DND-41 (cell line): ENCODE measurements at regions not wholly inside any gene's neighbourhood (a gene's known extent, or its start where the extent isn't known, plus 50 kb on each side); places are given as distances from the start of the nearest gene placed in this dataset.

Experiments used
- ATAC-seq: fragments of 200-7000 bp; cut with Tn5 transposase; 3 replicates; pipeline ENCODE4 v1.9.1; 2021; ENCODE audit warnings: low read depth; ENCODE audit not compliant: insufficient read depth
- DNase-seq: peaks from one replicate; pipeline ENCODE4 v3.0.0-alpha.2; 2020
- H2AFZ ChIP-seq: 2 replicates; pipeline ENCODE4 v1.6.0; 2012; ENCODE audit warnings: low read depth, low read length
- H3K27ac ChIP-seq: 2 replicates; pipeline ENCODE4 v1.5.1; 2012; ENCODE audit warnings: low read length, inconsistent platforms
- H3K27me3 ChIP-seq: fragments of 200-600 bp; sonication (generic); 2 replicates; pipeline ENCODE4 v1.6.0; 2012; ENCODE audit warnings: low read length, mild to moderate bottlenecking, inconsistent platforms; ENCODE audit not compliant: insufficient read depth, poor library complexity
- H3K36me3 ChIP-seq: 2 replicates; pipeline ENCODE4 v1.5.1; 2012; ENCODE audit warnings: low read length, inconsistent platforms; ENCODE audit not compliant: insufficient read depth
- H3K4me1 ChIP-seq: 2 replicates; pipeline ENCODE4 v1.5.1; 2012; ENCODE audit warnings: mild to moderate bottlenecking, low read length; ENCODE audit not compliant: insufficient read depth
- H3K4me2 ChIP-seq: 2 replicates; pipeline ENCODE4 v1.6.0; 2012; ENCODE audit warnings: mild to moderate bottlenecking, moderate library complexity, low read length, inconsistent platforms; ENCODE audit not compliant: insufficient read depth
- H3K4me3 ChIP-seq, 2 experiments: fragments of 200-600 bp in 1 of 2; shearing (Covaris generic) in 1 of 2; 2 replicates each; pipeline ENCODE4 v1.5.1; 2012 to 2016; ENCODE audit warnings: inconsistent platforms in 2 of 2, low read length in 2 of 2, mild to moderate bottlenecking in 2 of 2, low read depth in 1 of 2, moderate library complexity in 1 of 2
- H3K79me2 ChIP-seq: 2 replicates; pipeline ENCODE4 v1.6.0; 2012; ENCODE audit warnings: low read length, inconsistent platforms; ENCODE audit not compliant: insufficient read depth
- H3K9ac ChIP-seq: 2 replicates; pipeline ENCODE4 v1.6.0; 2012; ENCODE audit warnings: low read depth, mild to moderate bottlenecking, inconsistent platforms, low read length, moderate library complexity
- H3K9me3 ChIP-seq: 2 replicates; pipeline ENCODE4 v1.5.1; 2012; ENCODE audit warnings: low read length, moderate library complexity, mild to moderate bottlenecking, inconsistent platforms; ENCODE audit not compliant: insufficient read depth, severe bottlenecking
- H4K20me1 ChIP-seq: 2 replicates; pipeline ENCODE4 v1.6.0; 2012; ENCODE audit warnings: low read length; ENCODE audit not compliant: insufficient read depth
- CTCF ChIP-seq: IDR thresholded peaks from 2 replicates; pipeline ENCODE4 v1.5.1; 2012; ENCODE audit warnings: borderline replicate concordance, low read length, moderate library complexity, mild to moderate bottlenecking; ENCODE audit not compliant: poor library complexity, severe bottlenecking; ENCODE audit errors: extremely low read depth
- EZH2 ChIP-seq: IDR thresholded peaks from 3 replicates; pipeline ENCODE4 v1.6.1; 2012; ENCODE audit warnings: borderline replicate concordance, low read depth, mild to moderate bottlenecking, moderate library complexity, low read length, inconsistent platforms; ENCODE audit not compliant: severe bottlenecking

DNA sequence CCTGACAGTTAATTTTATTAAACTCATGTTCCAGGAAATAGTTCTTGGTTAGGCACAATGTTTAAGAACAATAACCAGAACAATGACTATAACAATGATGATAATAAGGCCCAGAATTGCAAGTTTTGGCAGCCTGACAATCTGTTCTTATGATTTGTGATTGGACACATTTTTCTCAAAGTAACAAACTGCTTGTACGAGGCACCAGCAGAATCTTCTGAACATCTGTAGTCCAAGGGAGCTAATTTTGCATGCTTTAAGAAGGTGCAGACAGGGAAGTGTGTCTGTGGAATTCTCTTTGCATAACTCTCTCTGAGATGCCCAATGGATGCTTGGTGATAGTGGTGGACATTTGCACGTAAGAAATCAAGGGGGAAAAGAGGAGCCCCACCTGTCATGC, 709.3 kb downstream of the SLC4A3 start:
- no peak for DNase-seq
- no peak for ATAC-seq
- Histone ChIP-seq H3K27me3 (no peaks in the 10 kb centered on the region), H3K79me2 (no peaks in the 10 kb centered on the region), H3K36me3 (no peaks in the 10 kb centered on the region), H3K27ac (no peak overlapping the region), H3K9ac (no peak overlapping the region), H2AFZ (no peak overlapping the region), H3K4me2 (no peak overlapping the region), H3K4me1 (no peaks in the 10 kb centered on the region), H4K20me1 (no peaks in the 10 kb centered on the region), H3K4me3 (no peak overlapping the region), H3K9me3 (no peaks in the 10 kb centered on the region)
- TF ChIP-seq CTCF (no peak), EZH2 (no peak)

DNA sequence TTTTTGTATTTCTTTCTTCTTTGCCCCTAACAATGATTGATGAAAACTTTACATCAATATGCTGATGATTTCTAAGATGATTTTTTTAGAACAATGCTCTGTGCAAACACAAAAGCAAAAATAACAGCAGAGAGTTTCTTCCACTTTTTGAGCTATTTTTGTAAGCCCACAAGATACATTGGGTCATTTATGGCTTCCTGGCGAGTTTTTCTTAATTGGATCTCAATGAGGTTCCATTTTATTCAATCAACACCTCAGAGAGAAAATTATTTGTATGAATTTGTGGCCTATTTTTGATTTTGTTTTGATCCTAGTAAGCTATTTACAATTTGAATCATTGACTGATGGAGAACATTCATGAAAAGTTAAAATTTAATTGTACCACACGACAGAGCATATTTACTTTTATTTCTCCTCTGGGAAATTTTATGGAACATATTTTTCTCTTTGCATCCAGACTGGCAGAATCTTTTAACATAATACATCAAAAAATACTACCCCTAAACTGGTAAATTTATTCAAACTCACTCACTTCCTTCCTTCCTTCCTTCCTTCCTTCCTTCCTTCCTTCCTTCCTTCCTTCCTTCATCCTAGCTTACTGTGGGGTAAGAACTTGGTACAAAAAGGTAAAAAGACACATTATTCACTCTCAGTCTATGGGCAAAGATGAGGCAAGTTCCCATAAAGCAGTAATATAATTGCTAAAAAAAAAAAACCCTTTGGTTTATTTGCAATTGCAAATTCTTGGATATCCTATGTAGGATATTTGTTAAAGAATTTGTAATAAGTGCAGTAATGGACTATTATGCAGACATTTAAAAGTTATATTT, 710.4 kb downstream of the SLC4A3 start:
- no peak overlapping the region for H3K9ac ChIP-seq
- no peak overlapping the region for H3K27ac ChIP-seq
- no peaks in the 10 kb centered on the region for H3K27me3 ChIP-seq
- H3K36me3 ChIP-seq = no peaks in the 10 kb centered on the region
- no peak for DNase-seq
- H3K4me2 ChIP-seq = no peak overlapping the region
- TF ChIP-seq EZH2 (no peak), CTCF (no peak)
- no peak overlapping the region for H2AFZ ChIP-seq
- H4K20me1 ChIP-seq = no peaks in the 10 kb centered on the region
- ATAC-seq = no peak
- H3K9me3 ChIP-seq = no peaks in the 10 kb centered on the region
- no peaks in the 10 kb centered on the region for H3K4me1 ChIP-seq
- H3K4me3 ChIP-seq = no peak overlapping the region
- H3K79me2 ChIP-seq = no peaks in the 10 kb centered on the region

- no peaks in the 10 kb centered on the region for H3K9me3 ChIP-seq
- H4K20me1 ChIP-seq = no peaks in the 10 kb centered on the region
- no peak overlapping the region for H3K27ac ChIP-seq
- DNase-seq = no peak
- no peak overlapping the region for H3K9ac ChIP-seq
- H3K79me2 ChIP-seq = no peaks in the 10 kb centered on the region
- TF ChIP-seq CTCF (no peak), EZH2 (no peak)
- no peaks in the 10 kb centered on the region for H3K36me3 ChIP-seq
- no peaks in the 10 kb centered on the region for H3K27me3 ChIP-seq
- H2AFZ ChIP-seq = no peak overlapping the region
- H3K4me2 ChIP-seq = no peak overlapping the region
- no peak overlapping the region for H3K4me3 ChIP-seq
- no peaks in the 10 kb centered on the region for H3K4me1 ChIP-seq
- no peak for ATAC-seq
Observed at GRCh38 chr2:220341014-220341413, 713.6 kb downstream of the SLC4A3 start.

DNA sequence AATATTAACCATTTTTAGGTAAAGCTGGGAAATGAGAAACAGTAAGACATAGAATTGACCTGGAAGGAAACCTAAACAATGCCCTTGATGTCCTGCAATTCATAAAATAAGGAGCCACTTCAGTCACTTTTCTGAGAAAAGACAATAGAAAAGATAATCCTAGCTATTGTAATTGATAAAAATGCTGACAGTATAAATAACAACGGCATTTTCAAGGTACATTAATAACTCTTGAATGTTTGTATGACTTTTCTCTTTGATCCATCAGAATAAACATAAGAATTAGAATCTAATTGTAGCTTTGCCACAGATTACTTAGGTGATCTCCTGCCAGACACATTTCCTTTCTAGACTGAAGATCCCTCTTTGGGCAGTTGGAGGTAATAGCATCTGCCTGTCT, 719.5 kb downstream of the SLC4A3 start:
- ATAC-seq = no peak
- H3K4me2 ChIP-seq = no peak overlapping the region
- TF ChIP-seq CTCF = no peak
- TF ChIP-seq EZH2 = no peak

More for the DNA sequence above, 719.5 kb downstream of the SLC4A3 start:
- no peak for DNase-seq
- Histone ChIP-seq H3K79me2 (no peaks in the 10 kb centered on the region), H3K9me3 (no peaks in the 10 kb centered on the region), H2AFZ (no peak overlapping the region), H3K4me1 (no peaks in the 10 kb centered on the region), H3K27ac (no peak overlapping the region), H3K27me3 (no peaks in the 10 kb centered on the region), H3K9ac (no peak overlapping the region), H3K36me3 (no peaks in the 10 kb centered on the region), H3K4me3 (no peak overlapping the region), H4K20me1 (no peaks in the 10 kb centered on the region)
